GM12873 (cell line): ENCODE measurements at regions not wholly inside any gene's neighbourhood (a gene's known extent, or its start where the extent isn't known, plus 50 kb on each side); places are given as distances from the start of the nearest gene placed in this dataset.

Experiments used
- TF ChIP-seq, protein P1 (sequence below): IDR thresholded peaks from 2 replicates; pipeline ENCODE4 v1.5.1; 2012; ENCODE audit warnings: low read depth, mild to moderate bottlenecking, moderate library complexity, low read length, control low read depth; ENCODE audit not compliant: insufficient read depth; ENCODE audit errors: missing control alignments

DNA sequence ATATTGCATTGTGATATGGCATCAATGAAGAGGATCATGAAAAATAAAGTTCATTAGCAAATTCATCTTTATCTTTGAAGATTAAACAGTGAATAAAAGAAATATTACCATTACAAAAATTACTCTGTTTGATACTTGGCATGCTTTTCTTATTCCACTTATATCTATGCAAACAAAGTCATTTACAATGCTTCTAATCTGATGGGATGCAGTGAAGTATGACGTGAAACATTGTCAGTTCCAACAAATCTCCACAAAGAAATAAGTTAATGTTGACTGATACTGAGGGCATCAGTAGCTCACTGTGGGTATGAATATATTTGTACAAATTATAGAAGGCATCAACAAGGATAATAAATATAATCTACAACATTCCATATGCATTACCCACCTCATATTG, 672.8 kb upstream of the POT1 start:
- TF ChIP-seq, protein P1, sequence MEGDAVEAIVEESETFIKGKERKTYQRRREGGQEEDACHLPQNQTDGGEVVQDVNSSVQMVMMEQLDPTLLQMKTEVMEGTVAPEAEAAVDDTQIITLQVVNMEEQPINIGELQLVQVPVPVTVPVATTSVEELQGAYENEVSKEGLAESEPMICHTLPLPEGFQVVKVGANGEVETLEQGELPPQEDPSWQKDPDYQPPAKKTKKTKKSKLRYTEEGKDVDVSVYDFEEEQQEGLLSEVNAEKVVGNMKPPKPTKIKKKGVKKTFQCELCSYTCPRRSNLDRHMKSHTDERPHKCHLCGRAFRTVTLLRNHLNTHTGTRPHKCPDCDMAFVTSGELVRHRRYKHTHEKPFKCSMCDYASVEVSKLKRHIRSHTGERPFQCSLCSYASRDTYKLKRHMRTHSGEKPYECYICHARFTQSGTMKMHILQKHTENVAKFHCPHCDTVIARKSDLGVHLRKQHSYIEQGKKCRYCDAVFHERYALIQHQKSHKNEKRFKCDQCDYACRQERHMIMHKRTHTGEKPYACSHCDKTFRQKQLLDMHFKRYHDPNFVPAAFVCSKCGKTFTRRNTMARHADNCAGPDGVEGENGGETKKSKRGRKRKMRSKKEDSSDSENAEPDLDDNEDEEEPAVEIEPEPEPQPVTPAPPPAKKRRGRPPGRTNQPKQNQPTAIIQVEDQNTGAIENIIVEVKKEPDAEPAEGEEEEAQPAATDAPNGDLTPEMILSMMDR: no peak

DNA sequence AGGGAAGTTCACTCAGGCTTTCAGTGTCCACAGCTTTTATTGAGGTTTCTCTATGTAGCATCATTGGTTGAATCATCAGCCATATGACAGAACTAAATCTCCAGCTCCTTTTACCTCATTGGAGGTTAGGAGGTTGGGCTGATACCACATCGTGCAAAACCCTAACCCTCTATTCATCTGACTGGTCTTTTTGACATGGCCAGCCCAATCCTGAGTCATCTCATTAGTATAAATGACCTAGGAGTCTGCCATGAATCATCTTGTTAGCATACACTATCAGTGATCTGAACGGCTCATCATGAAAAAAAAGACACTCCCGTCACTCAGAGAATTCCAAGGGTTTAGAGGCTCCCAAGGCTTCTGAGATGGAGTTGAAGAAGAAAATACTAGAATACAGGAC, 669.8 kb upstream of the POT1 start:
- TF ChIP-seq, protein P1: no peak

DNA sequence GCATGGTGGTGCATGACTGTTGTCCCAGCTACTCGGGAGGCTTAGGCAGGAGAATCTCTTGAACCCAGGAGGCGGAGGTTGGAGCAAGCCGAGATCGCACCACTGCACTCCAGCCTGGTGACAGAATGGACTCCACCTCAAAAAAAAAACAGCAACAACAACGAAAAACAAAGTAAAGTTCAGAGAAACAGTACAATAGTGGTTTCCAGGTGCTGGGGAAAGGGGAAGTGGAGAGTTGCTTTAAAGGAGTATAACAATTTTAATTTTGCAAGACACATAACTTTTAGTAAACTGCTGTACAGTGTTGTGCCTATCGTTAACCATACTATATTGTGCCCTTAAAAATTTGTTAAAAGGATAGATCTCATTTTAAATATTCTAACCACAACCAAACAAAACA, 662.7 kb upstream of the POT1 start:
- TF ChIP-seq, protein P1: no peak

DNA sequence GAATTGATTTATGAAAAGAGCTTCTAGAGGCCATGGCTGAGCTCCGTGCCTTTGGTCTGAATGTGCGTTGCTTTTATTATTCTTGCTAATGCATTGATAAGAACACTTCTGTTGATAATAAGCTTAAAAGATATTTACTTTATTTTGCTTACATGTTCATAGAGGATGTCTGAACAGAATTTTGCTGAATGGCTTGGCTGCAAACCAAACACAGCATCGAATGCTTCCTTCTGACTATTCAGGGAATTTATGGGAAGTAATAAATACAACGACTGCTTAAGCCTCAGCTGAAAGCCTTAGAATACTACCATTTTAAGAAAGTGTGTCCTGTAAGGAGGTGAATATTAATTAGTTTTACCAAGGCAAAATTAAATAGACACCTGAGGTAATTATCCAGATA, 643.5 kb upstream of the POT1 start:
- TF ChIP-seq, protein P1: no peak

DNA sequence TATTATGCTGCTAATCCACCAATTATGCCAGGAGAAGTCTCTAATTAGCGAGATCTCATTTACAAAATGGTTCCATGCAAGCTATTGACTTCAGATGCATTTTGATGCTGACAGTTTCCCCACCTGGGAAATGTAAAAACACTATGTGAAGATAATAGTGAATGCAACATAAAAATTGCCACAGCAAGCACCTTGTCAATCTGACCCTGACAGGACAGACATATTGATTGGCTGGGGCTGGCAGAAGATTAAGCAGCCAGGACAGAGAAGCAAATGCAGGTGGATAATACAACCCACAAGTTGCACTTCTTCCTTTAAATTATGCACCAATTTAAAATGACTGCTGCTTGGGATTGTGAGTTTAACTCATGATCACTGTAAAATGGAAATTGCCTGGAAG, 642.8 kb upstream of the POT1 start:
- TF ChIP-seq, protein P1: no peak

DNA sequence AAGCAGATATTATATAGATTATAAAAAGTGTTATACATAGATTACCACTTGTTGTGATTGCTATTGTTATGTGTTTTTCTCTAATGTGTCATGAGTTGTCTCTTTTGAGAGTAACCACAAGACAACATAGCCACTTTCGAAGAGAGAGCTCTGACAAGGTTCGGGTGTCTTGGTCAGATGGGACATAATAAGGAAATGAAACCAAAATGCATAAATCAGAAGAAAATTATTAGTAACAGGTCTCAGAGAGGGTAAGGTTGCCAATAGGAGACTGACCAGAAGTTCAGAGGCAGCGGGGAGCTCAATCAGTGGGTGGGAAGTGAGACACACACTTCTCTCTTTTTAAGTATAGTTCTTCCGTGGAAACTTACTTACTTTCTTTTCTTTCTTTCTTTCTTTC, 639.2 kb upstream of the POT1 start:
- TF ChIP-seq, protein P1: no peak

DNA sequence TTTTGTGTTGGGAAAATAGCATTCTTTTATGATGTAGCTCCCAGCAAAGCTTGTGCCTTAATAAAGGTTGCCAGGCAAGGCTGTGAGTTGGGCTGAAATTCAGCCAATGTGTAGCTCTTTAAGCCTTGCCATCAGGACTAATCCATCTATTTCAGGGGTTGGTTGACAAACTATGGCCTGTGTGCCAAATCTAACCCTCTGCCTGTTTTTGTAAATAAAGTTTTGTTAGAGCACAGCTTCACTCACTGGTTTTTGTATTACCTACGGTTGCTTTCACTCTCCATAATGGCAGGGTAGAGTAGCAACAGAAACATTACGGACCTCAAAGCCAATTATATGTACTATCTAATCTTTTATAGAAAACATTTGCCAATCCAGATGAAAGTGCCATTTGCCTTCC, 638.1 kb upstream of the POT1 start:
- TF ChIP-seq, protein P1: no peak
